Mesodermal cell (in vitro differentiated cells): ENCODE measurements at regions not wholly inside any gene's neighbourhood (a gene's known extent, or its start where the extent isn't known, plus 50 kb on each side); places are given as distances from the start of the nearest gene placed in this dataset.

Experiments
- H3K27ac ChIP-seq: 2 replicates; pipeline ENCODE4 v1.7.0; 2013; ENCODE audit warnings: mild to moderate bottlenecking, low read depth, low read length, moderate library complexity; ENCODE audit not compliant: severe bottlenecking
- H3K36me3 ChIP-seq: 2 replicates; pipeline ENCODE4 v1.7.1; 2013; ENCODE audit warnings: mild to moderate bottlenecking, low read length, moderate library complexity; ENCODE audit not compliant: control insufficient read depth, insufficient read depth
- H3K4me1 ChIP-seq: one replicate; pipeline ENCODE4 v1.7.1; 2013; ENCODE audit warnings: mild to moderate bottlenecking, low read length; ENCODE audit not compliant: insufficient read depth, control insufficient read depth, poor library complexity, severe bottlenecking
- H3K4me3 ChIP-seq: 2 replicates; pipeline ENCODE4 v1.7.0; 2013; ENCODE audit warnings: low read length, control low read depth, mild to moderate bottlenecking; ENCODE audit not compliant: insufficient read depth, poor library complexity, severe bottlenecking; ENCODE audit errors: extremely low read depth
- H3K9me3 ChIP-seq: 2 replicates; pipeline ENCODE4 v1.7.1; 2013; ENCODE audit warnings: mild to moderate bottlenecking, low read length, moderate library complexity; ENCODE audit not compliant: control insufficient read depth
- WGBS, 2 experiments: methylation state at CpG; one replicate each; pipeline ENCODE4 v1.1.5; 2013; ENCODE audit warnings: missing lambda C conversion rate in 2 of 2; ENCODE audit not compliant: insufficient coverage in 2 of 2; 5-methylcytosine and 5-hydroxymethylcytosine counted together

DNA sequence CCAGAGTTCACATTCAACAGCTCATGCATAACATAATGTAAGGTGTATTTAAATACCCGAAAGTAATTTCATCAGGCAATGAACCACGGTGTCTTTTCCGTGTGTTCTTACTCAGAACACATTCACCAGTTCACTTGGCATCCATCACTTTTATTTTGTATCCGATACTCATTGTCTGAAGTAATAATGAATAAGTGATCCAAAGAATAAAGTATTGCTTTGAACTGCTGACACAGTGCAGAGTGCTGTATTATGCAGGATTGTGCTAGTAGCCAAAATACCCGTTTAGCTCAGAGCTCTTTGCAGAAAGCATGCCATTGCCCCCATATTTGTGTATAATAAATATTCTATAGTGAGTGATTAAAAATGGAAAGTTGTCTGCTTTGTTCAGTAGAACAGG, 460.9 kb upstream of the KCNMB2 start:
- Histone ChIP-seq H3K36me3 (no peaks in the 10 kb centered on the region), H3K4me1 (no peaks in the 10 kb centered on the region), H3K27ac (no peak overlapping the region), H3K9me3 (no peaks in the 10 kb centered on the region), H3K4me3 (no peak overlapping the region)
- WGBS, 2 experiments = no CpG with 5 or more reads among the region's 5 CpGs

GRCh38 chr3:178078953-178079352, 457.3 kb upstream of the KCNMB2 start:
- no peaks in the 10 kb centered on the region for H3K9me3 ChIP-seq
- H3K4me1 ChIP-seq = peaks cover 6% of the 10 kb centered on the region
- H3K4me3 ChIP-seq = no peak overlapping the region
- no peaks in the 10 kb centered on the region for H3K36me3 ChIP-seq
- WGBS, 2 experiments = 57 to 86% methylated on average over 1 of the region's 1 CpG
- H3K27ac ChIP-seq = no peak overlapping the region

DNA sequence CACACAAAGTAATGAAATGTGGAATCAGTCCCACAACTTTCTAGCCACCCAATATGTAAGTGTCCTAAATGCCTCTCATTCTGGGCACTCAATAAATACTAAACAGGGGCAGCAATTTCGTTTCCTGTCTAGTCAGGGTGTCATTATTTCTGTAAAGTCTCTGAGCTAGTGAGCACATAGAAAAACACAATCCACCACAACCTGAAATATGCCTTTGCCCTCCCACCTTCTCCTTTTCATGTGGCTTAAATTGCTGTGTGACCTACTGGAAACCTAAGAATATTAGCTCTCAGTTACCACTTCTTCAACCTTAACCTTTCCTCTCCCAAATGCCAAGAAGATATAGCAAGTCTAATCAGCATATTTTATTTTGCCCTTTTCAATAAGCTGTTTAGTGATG, 456.3 kb upstream of the KCNMB2 start:
- Histone ChIP-seq H3K27ac (no peak overlapping the region), H3K9me3 (no peaks in the 10 kb centered on the region), H3K4me1 (peaks cover 13% of the 10 kb centered on the region), H3K4me3 (no peak overlapping the region), H3K36me3 (no peaks in the 10 kb centered on the region)
- 100% methylated on average over 1 of the region's 1 CpG; no CpG with 5 or more reads in 1 of the 2 experiments for WGBS, 2 experiments

GRCh38 chr3:178082326-178082906, 453.8 kb upstream of the KCNMB2 start:
- Histone ChIP-seq H3K27ac (no peak overlapping the region), H3K9me3 (no peaks in the 10 kb centered on the region), H3K4me3 (no peak overlapping the region), H3K36me3 (no peaks in the 10 kb centered on the region), H3K4me1 (peaks cover 30% of the 10 kb centered on the region)
- 100% methylated on average over 1 of the region's 4 CpGs for WGBS, 2 experiments

DNA sequence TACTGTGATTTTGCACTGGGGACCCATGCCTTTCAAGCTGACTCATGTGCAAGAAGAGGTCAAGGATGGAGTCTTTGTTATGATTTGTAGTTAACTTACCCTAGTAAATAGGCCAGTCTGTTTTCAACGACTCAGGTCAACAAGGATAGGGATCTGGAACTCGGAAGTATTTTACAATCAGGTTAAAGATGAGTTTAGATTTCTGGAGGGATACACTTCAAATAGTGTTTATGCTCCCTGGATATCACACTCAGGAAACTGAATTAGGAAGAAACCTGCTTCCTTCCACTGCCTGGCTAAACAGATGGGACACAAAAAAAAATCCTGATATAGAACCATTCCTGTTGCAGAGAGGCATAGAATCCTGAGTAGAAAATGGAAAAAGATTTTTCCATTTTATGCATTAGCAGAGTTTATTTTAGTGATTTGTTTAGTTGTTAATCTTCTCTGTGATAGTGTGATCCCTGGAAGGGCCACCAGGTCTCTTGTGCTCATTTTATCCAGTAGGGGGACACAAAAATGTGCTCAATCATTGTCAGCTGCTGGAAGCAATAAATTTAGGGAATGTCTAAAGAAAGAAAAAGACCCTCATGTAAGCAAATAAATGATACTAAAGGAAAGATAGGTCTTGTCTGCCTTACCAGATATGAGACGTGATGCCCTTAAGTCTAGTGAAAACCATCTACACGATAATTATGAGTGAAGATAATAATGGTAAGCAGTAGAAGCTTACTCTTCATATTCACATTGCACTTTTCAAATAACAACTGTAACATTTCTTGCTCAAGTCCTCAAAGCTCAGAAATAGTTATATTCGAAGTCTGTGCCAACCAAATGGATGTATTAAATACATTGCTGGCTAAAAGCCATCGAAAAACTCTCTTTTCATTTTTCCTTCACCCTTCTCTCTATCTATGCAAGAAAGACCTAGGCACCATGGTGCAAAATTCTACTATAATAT, 452.1 kb upstream of the KCNMB2 start:
- WGBS, 2 experiments = 14 to 80% methylated on average over 1 to 2 of the region's 6 CpGs
- Histone ChIP-seq H3K4me3 (no peak overlapping the region), H3K27ac (peak overlapping the region; percentile 94), H3K36me3 (no peaks in the 10 kb centered on the region), H3K9me3 (no peaks in the 10 kb centered on the region), H3K4me1 (peaks cover 30% of the 10 kb centered on the region)

DNA sequence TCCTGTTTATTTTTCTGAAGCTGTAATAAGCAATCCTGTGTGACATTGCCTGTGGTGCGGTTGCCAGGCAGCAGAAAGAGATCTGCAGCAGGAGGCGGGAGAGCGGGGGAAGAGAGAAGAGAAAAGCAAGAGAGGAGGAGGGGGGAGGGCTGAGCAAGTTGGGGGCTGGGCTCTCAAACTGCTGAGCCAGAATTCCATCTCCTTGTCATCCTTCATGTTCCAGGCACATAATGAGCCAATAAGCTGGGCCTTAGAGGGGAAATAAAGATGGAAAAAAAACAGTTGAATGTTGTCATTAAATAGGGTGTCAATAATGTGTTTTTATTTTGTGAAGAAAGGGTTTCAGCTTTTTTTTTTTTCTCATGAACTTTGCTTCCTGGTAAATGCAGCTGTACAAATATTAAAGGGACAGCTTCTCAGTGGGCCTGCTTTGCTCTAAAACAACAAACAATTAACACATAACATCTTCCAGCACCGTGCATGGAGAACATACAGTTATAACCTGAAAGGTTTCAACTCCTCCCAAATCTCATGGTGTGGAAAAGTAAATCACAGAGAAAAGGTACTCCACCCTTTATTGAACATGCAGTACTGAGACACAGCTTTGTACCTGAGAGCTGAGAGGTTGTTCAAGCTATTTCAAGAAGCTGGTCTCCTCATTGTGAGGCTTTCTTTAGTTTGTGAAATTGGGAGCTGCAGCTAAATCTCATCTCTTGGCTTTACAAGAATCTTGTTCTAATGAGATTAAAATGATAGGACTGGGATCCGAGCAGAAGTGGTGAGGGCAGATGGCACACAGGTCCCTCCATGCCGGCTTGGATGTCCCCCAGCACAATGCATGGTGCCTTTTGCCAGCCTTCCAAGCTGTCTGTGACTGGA, 451.1 kb upstream of the KCNMB2 start:
- H3K36me3 ChIP-seq = no peaks in the 10 kb centered on the region
- H3K27ac ChIP-seq = peak overlapping the region; percentile 94
- WGBS, 2 experiments = 29 to 83% methylated on average over 2 to 6 of the region's 6 CpGs
- H3K9me3 ChIP-seq = no peaks in the 10 kb centered on the region
- H3K4me3 ChIP-seq = no peak overlapping the region
- H3K4me1 ChIP-seq = peaks cover 30% of the 10 kb centered on the region

- H3K4me3 ChIP-seq = no peak overlapping the region
- H3K27ac ChIP-seq = peak overlapping the region; percentile 57
- H3K9me3 ChIP-seq = no peaks in the 10 kb centered on the region
- peaks cover 30% of the 10 kb centered on the region for H3K4me1 ChIP-seq
- H3K36me3 ChIP-seq = no peaks in the 10 kb centered on the region
These were observed 450.5 kb upstream of the KCNMB2 start for GRCh38 chr3:178085817-178086123.

GRCh38 chr3:178086144-178086825, 450.0 kb upstream of the KCNMB2 start:
- no peaks in the 10 kb centered on the region for H3K9me3 ChIP-seq
- no peaks in the 10 kb centered on the region for H3K36me3 ChIP-seq
- 73 to 89% methylated on average over 5 of the region's 6 CpGs for WGBS, 2 experiments
- no peak overlapping the region for H3K4me3 ChIP-seq
- peaks cover 30% of the 10 kb centered on the region for H3K4me1 ChIP-seq
- H3K27ac ChIP-seq = peak overlapping the region; percentile 57

GRCh38 chr3:178087376-178087775, 448.9 kb upstream of the KCNMB2 start:
- no peak overlapping the region for H3K27ac ChIP-seq
- H3K4me1 ChIP-seq = peaks cover 30% of the 10 kb centered on the region
- no peaks in the 10 kb centered on the region for H3K36me3 ChIP-seq
- H3K4me3 ChIP-seq = no peak overlapping the region
- no peaks in the 10 kb centered on the region for H3K9me3 ChIP-seq

GRCh38 chr3:178088963-178089362, 447.3 kb upstream of the KCNMB2 start:
- no peaks in the 10 kb centered on the region for H3K36me3 ChIP-seq
- H3K9me3 ChIP-seq = no peaks in the 10 kb centered on the region
- no CpG with 5 or more reads among the region's 1 CpG for WGBS, 2 experiments
- peaks cover 24% of the 10 kb centered on the region for H3K4me1 ChIP-seq
- no peak overlapping the region for H3K27ac ChIP-seq
- H3K4me3 ChIP-seq = no peak overlapping the region
